B cell (primary cell): ENCODE measurements at regions not wholly inside any gene's neighbourhood (a gene's known extent, or its start where the extent isn't known, plus 50 kb on each side); places are given as distances from the start of the nearest gene placed in this dataset.

Experiments used
- CTCF ChIP-seq: fragments of 200-600 bp; IDR thresholded peaks from one replicate; pipeline ENCODE4 v1.8.0; 2022; ENCODE audit warnings: antibody characterized with exemption, mild to moderate bottlenecking
- EZH2 ChIP-seq: IDR thresholded peaks from 2 replicates; pipeline ENCODE4 v1.6.1; 2012; ENCODE audit warnings: borderline replicate concordance, low read depth, mild to moderate bottlenecking, moderate library complexity, low read length; ENCODE audit not compliant: insufficient read depth, poor library complexity, severe bottlenecking

- TF ChIP-seq CTCF (no peak), EZH2 (no peak)
Observed at GRCh38 chr2:20939931-20940795, 103.7 kb downstream of the APOB start.
